Suprapubic skin (tissue), 4 donors: ENCODE measurements at regions not wholly inside any gene's neighbourhood (a gene's known extent, or its start where the extent isn't known, plus 50 kb on each side); places are given as distances from the start of the nearest gene placed in this dataset.

Experiments
- DNase-seq, 2 donors: peaks; one replicate each; pipeline ENCODE4 v3.0.0-alpha.2; 2019; ENCODE audit warnings: low spot score in 2 of 2
- H3K27ac ChIP-seq: fragments of 200-600 bp; sonication (generic); one replicate; pipeline ENCODE4 v1.5.1; 2019
- H3K27me3 ChIP-seq: fragments of 200-600 bp; sonication (generic); one replicate; pipeline ENCODE4 v1.5.1; 2019
- H3K36me3 ChIP-seq: fragments of 200-600 bp; sonication (generic); one replicate; pipeline ENCODE4 v1.5.1; 2019
- H3K4me1 ChIP-seq: fragments of 200-600 bp; sonication (generic); one replicate; pipeline ENCODE4 v1.5.1; 2019
- H3K4me3 ChIP-seq: fragments of 200-600 bp; sonication (generic); one replicate; pipeline ENCODE4 v1.5.1; 2019; ENCODE audit warnings: mild to moderate bottlenecking
- H3K9me3 ChIP-seq: fragments of 200-600 bp; sonication (generic); one replicate; pipeline ENCODE4 v1.5.1; 2019
- EP300 ChIP-seq: sonication (generic); formaldehyde crosslinking; IDR thresholded peaks from one replicate; pipeline ENCODE4 v1.6.1; 2017; ENCODE audit warnings: antibody characterized with exemption
- POLR2A ChIP-seq, 2 donors: fragments of 450-650 bp; IDR thresholded peaks; one replicate each; pipeline ENCODE4 v1.6.1; 2017; ENCODE audit warnings: antibody characterized with exemption in 2 of 2, mild to moderate bottlenecking in 2 of 2, moderate library complexity in 2 of 2
- POLR2AphosphoS5 ChIP-seq, 3 donors: sonication (generic); formaldehyde crosslinking; IDR thresholded peaks; one replicate each; pipeline ENCODE4 v1.6.1; 2017; ENCODE audit warnings: antibody characterized with exemption in 3 of 3
- WGBS: methylation state at CpG from one replicate; pipeline ENCODE4 v1.1.5; 2018; 5-methylcytosine and 5-hydroxymethylcytosine counted together
- TF ChIP-seq, protein P1 (sequence below), 2 donors: fragments of 200-600 bp in 1 of 2; fragments of 450-650 bp in 1 of 2; sonication (generic) in 1 of 2; IDR thresholded peaks; one replicate each; pipeline ENCODE4 v1.5.1; 2016 to 2019; ENCODE audit warnings: antibody characterized with exemption in 2 of 2, mild to moderate bottlenecking in 1 of 2, moderate library complexity in 1 of 2

DNA sequence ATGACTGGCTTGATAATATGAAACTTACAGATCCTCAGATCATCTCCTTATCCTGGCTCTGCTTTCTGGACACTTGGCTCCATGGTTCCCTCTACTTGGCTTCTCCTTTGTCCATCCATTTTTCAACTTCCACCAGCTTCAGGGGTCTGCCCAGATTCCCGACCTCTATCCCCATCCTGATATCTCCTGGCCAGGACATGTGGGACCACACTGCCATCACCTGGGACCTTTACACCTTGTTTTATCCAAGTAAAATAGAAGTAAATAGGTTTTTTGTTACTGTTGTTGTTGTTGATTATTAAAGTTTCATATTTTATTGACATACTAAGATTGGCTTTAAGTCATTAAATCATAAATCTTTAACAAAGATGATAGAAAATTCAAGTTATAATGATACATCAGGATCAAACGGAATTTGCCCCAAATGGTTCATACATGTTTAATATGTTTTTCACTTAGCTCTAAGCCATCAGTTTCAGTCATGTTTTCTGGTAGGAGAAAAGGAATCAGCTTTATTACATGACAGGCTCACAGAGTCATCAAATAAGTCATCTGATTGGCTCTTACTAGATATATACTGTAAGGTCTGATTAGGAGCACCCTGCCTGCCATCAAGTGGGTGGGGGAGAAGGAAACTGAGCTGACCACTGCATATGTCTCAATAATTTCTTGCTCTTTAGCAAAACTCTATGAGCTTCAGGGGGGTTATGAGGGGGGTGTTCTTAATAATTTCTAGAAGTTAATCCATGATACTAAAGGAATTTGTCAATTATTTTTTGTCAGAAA is 111.5 kb upstream of the AHR start:
- no peak overlapping the region for H3K4me3 ChIP-seq
- H3K4me1 ChIP-seq = no peaks in the 10 kb centered on the region
- no peaks in the 10 kb centered on the region for H3K36me3 ChIP-seq
- no peak overlapping the region for H3K27ac ChIP-seq
- H3K9me3 ChIP-seq = no peaks in the 10 kb centered on the region
- H3K27me3 ChIP-seq = no peaks in the 10 kb centered on the region
- DNase-seq = no peak
- WGBS = 88% methylated on average over 2 of the region's 2 CpGs
- TF ChIP-seq POLR2A (IDR thresholded peaks at IDR 0.05) (no peak), EP300 (no peak), POLR2AphosphoS5 (IDR thresholded peaks at IDR 0.05) (no peak)
- TF ChIP-seq, protein P1, sequence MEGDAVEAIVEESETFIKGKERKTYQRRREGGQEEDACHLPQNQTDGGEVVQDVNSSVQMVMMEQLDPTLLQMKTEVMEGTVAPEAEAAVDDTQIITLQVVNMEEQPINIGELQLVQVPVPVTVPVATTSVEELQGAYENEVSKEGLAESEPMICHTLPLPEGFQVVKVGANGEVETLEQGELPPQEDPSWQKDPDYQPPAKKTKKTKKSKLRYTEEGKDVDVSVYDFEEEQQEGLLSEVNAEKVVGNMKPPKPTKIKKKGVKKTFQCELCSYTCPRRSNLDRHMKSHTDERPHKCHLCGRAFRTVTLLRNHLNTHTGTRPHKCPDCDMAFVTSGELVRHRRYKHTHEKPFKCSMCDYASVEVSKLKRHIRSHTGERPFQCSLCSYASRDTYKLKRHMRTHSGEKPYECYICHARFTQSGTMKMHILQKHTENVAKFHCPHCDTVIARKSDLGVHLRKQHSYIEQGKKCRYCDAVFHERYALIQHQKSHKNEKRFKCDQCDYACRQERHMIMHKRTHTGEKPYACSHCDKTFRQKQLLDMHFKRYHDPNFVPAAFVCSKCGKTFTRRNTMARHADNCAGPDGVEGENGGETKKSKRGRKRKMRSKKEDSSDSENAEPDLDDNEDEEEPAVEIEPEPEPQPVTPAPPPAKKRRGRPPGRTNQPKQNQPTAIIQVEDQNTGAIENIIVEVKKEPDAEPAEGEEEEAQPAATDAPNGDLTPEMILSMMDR (IDR thresholded peaks at IDR 0.05) = no peak

DNA sequence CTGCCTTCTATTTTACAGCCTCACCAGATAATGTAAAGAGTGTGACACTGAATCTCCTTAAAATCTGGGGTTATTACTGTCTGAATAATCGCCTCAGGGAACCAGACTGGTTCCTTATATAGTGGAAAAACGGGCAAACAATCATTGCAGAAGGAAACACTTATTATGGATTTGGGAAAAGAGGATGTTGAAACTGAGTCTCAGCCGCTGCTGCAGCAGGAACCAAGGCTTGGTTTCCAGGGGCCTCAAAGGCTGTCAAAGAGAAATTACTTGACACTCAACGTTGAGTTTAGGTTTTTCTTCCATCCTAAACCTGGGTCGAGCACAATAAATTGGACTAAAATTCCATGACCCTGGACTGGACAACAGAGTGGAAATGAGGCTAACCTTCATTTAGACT is 103.8 kb upstream of the AHR start:
- DNase-seq = no peak
- no peaks in the 10 kb centered on the region for H3K9me3 ChIP-seq
- no peak for TF ChIP-seq POLR2A (IDR thresholded peaks at IDR 0.05)
- TF ChIP-seq, protein P1 (IDR thresholded peaks at IDR 0.05) = no peak
- TF ChIP-seq POLR2AphosphoS5 (IDR thresholded peaks at IDR 0.05) = no peak
- TF ChIP-seq EP300 = no peak
- H3K27ac ChIP-seq = no peak overlapping the region
- no peaks in the 10 kb centered on the region for H3K36me3 ChIP-seq
- no peaks in the 10 kb centered on the region for H3K27me3 ChIP-seq
- WGBS = 87% methylated on average over 5 of the region's 5 CpGs
- no peaks in the 10 kb centered on the region for H3K4me1 ChIP-seq
- H3K4me3 ChIP-seq = no peak overlapping the region

DNA sequence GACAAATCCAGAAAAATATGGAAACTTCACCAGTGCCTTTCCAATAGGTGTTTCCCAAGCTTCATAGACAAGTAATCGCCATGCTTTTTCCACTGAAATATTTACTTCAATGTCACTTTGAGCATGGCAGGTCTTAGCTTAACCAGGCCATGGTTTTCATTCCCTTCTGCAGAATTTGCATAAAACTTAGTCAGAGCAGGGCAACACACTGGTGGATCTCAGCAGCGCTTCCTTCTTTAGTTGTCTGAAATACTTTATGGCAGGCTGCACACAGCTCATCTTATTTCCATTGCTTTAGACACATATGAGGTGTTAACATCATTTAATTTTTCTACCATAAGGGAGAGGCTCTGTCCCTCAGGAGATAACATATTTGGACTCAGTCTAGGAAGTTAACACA is 102.9 kb upstream of the AHR start:
- H3K9me3 ChIP-seq = no peaks in the 10 kb centered on the region
- H3K27me3 ChIP-seq = no peaks in the 10 kb centered on the region
- no peak overlapping the region for H3K4me3 ChIP-seq
- DNase-seq = no peak
- TF ChIP-seq POLR2AphosphoS5 (IDR thresholded peaks at IDR 0.05) (no peak), POLR2A (IDR thresholded peaks at IDR 0.05) (no peak), EP300 (no peak)
- TF ChIP-seq, protein P1 (IDR thresholded peaks at IDR 0.05) = no peak
- H3K4me1 ChIP-seq = no peaks in the 10 kb centered on the region
- no peak overlapping the region for H3K27ac ChIP-seq
- WGBS = 98% methylated on average over 2 of the region's 2 CpGs
- no peaks in the 10 kb centered on the region for H3K36me3 ChIP-seq

DNA sequence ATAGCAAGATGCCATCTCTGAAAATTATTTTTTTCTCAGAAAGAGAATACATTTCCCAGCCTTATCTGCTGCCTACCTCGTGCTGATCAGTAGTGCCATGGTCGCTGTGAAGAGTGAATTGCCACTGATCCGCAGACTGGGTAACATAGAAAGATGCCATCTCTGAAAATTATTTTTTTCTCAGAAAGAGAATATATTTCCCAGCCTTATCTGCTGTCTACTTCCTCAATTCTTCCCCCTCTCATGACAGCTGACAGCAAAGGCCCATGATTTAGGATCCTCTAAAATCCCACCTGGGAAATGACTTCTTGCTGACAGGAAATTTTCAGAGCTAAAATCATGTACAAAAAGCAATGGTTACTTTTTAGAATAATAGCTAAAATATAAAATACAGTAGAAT is 92.5 kb upstream of the AHR start:
- DNase-seq = no peak
- Histone ChIP-seq H3K27ac (no peak overlapping the region), H3K4me3 (no peak overlapping the region), H3K27me3 (no peaks in the 10 kb centered on the region), H3K9me3 (no peaks in the 10 kb centered on the region), H3K36me3 (no peaks in the 10 kb centered on the region), H3K4me1 (no peaks in the 10 kb centered on the region)
- no peak for TF ChIP-seq EP300
- TF ChIP-seq, protein P1 (IDR thresholded peaks at IDR 0.05) = no peak
- no peak for TF ChIP-seq POLR2A (IDR thresholded peaks at IDR 0.05)
- no peak for TF ChIP-seq POLR2AphosphoS5 (IDR thresholded peaks at IDR 0.05)
- 93% methylated on average over 3 of the region's 3 CpGs for WGBS

DNA sequence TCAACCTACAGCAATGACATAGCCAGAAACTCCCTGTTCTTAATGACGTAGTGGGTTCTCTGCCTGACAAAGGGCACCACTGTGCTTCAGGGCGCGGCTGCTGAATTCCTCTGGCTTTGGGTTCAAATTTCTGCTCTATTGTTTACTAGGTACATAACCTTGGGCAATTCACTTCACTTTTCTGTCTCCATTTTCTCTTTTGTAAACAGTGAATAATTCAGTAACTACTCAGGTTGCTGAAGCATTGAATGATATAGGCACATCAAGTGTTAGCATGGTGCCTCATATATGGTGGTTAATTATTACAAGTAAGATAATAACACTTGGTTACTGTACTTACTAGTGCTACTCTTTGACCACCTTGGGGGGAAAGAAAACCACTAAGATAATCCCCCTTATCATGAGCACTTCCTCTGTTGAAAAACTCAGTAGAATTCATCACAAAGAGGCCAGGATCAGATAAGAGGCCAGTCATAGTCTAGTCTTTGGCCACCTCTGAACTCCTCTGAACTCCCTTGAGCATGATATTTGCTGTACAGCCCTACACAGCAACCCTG is 92.0 kb upstream of the AHR start:
- no peak overlapping the region for H3K27ac ChIP-seq
- no peak overlapping the region for H3K4me3 ChIP-seq
- no peaks in the 10 kb centered on the region for H3K9me3 ChIP-seq
- WGBS = 90% methylated on average over 3 of the region's 3 CpGs
- no peaks in the 10 kb centered on the region for H3K36me3 ChIP-seq
- TF ChIP-seq POLR2AphosphoS5 (IDR thresholded peaks at IDR 0.05) (no peak), EP300 (no peak), POLR2A (IDR thresholded peaks at IDR 0.05) (no peak)
- TF ChIP-seq, protein P1 (IDR thresholded peaks at IDR 0.05) = no peak
- H3K27me3 ChIP-seq = no peaks in the 10 kb centered on the region
- no peak for DNase-seq
- H3K4me1 ChIP-seq = no peaks in the 10 kb centered on the region
